Spinal cord (tissue), 9 donors: ENCODE measurements at regions not wholly inside any gene's neighbourhood (a gene's known extent, or its start where the extent isn't known, plus 50 kb on each side); places are given as distances from the start of the nearest gene placed in this dataset.
A peak's percentile ranks its signal among the peaks of the same experiment; 100 is the strongest.
"Not testable (repeated sequence)": the region's sequence is repeated elsewhere in the genome, so short reads cannot be mapped to it uniquely, and the experiment has no call there.

Source experiments
- DNase-seq, 6 donors: peaks; one replicate each; pipeline versions ENCODE4 v3.0.0 to v3.0.0-alpha.2; 2013 to 2015; ENCODE audit warnings: low spot score in 6 of 6, low read depth in 4 of 6
- H3K27ac ChIP-seq: one replicate; pipeline ENCODE4 v1.5.1; 2013; ENCODE audit warnings: low read depth, low read length, control low read depth
- H3K27me3 ChIP-seq: one replicate; pipeline ENCODE4 v1.6.1; 2013; ENCODE audit warnings: low read length; ENCODE audit not compliant: control insufficient read depth, insufficient read depth
- H3K36me3 ChIP-seq: one replicate; pipeline ENCODE4 v1.6.1; 2013; ENCODE audit warnings: low read length; ENCODE audit not compliant: control insufficient read depth, insufficient read depth
- H3K4me1 ChIP-seq: one replicate; pipeline ENCODE4 v1.6.1; 2013; ENCODE audit warnings: low read length; ENCODE audit not compliant: control insufficient read depth, insufficient read depth
- H3K4me3 ChIP-seq: one replicate; pipeline ENCODE4 v1.5.1; 2013; ENCODE audit warnings: low read depth, low read length, control low read depth
- H3K9me3 ChIP-seq: one replicate; pipeline ENCODE4 v1.6.1; 2013; ENCODE audit warnings: low read length; ENCODE audit not compliant: control insufficient read depth, insufficient read depth
- WGBS: methylation state at CpG from one replicate; pipeline ENCODE4 v1.1.5; 2013; ENCODE audit warnings: missing lambda C conversion rate; ENCODE audit not compliant: insufficient coverage; 5-methylcytosine and 5-hydroxymethylcytosine counted together
- donor health status: healthy.

DNA sequence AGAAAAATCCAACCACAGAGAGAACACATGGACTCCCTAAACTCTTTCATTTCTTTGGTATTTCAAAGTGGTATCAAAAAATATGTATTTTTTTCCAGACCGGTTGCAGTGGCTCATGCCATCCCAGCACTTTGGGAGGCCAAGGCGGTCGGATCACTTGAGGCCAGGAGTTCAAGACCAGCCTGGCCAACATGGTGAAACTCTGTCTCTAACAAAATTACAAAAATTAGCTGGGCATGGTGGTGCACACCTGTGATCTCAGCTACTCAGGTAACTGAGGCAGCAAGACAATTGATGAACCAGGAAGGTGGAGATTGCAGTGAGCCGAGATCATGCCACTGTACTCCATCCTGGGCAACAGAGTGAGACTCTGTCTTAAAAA lies 121.8 kb downstream of the RIN2 start:
- not testable (repeated sequence) for H3K9me3 ChIP-seq, H3K36me3 ChIP-seq, H3K4me3 ChIP-seq, H3K27ac ChIP-seq, DNase-seq, H3K27me3 ChIP-seq, H3K4me1 ChIP-seq
- 100% methylated on average over 3 of the region's 4 CpGs for WGBS

DNA sequence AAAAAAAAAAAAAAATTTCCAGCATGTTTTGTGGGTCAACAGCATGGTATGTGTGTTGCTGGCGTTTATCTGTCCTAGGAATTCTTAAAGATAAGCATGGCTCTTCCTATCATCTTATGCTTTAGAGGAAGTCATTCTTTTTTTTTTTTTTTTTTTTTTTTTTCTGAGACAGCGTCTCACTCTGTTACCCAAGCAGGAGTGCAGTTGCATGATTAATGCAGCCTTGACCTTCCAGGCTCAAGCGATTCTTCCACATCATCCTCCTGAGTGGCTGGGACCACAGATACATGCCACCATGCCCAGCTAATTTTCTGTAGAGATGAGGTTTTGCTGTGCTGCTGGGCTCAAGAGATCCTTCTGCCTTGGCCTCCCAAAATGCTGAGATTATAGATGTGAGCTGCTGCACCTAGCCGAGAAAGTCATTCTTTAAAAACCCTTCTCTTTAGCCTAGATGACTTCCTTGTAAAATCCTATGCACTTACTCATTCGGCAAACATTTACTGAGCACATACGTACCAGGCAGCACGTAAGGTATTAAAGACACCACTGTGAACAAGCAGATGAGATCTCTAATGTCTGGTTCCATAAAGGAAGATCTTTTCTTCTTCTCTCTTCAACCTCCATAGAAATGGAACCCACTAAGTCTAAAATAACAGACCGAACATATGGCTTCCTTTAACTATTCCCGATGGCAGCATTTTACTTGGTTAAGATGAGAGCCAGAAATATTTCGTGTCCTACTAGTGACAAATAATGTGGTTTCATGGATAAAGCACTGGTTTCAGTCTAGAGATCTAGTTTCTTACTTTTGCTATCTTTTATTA lies 122.4 kb downstream of the RIN2 start:
- Histone ChIP-seq H3K27ac (no peak overlapping the region), H3K4me3 (no peak overlapping the region), H3K9me3 (no peaks in the 10 kb centered on the region), H3K36me3 (no peaks in the 10 kb centered on the region), H3K27me3 (no peaks in the 10 kb centered on the region), H3K4me1 (peaks cover 5% of the 10 kb centered on the region)
- no peak for DNase-seq
- 100% methylated on average over 2 of the region's 10 CpGs for WGBS

- Histone ChIP-seq H3K36me3 (no peaks in the 10 kb centered on the region), H3K9me3 (no peaks in the 10 kb centered on the region), H3K27me3 (no peaks in the 10 kb centered on the region), H3K27ac (no peak overlapping the region), H3K4me1 (peaks cover 8% of the 10 kb centered on the region), H3K4me3 (no peak overlapping the region)
- DNase-seq = no peak
- WGBS = no CpG with 5 or more reads among the region's 3 CpGs
These were observed 123.2 kb downstream of the RIN2 start for GRCh38 chr20:19881080-19881840.

DNA sequence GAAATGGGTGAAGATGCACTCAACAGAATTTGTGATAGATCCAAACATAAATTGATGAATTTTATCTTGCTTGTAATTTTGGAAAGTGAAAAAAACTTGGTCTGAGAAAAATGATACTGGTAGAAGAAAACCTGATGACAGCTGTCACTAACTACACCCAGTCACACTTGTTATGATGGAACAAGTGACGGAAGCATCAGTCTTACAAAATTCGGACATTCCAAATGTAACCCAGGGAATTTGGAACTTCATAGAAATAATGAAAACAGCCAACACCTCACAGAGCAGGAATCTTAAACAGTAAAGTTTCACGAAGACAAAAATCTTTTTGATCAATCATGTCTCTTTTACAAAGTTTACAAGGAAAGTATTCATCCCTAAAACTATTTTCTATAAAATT lies 123.9 kb downstream of the RIN2 start:
- no CpG with 5 or more reads among the region's 3 CpGs for WGBS
- Histone ChIP-seq H3K9me3 (no peaks in the 10 kb centered on the region), H3K27me3 (no peaks in the 10 kb centered on the region), H3K4me1 (peaks cover 9% of the 10 kb centered on the region), H3K4me3 (no peak overlapping the region), H3K27ac (no peak overlapping the region), H3K36me3 (no peaks in the 10 kb centered on the region)
- DNase-seq = no peak

- no peak for DNase-seq
- WGBS = 100% methylated on average over 2 of the region's 3 CpGs
- H3K27me3 ChIP-seq = no peaks in the 10 kb centered on the region
- H3K27ac ChIP-seq = no peak overlapping the region
- H3K4me1 ChIP-seq = peaks cover 11% of the 10 kb centered on the region
- H3K36me3 ChIP-seq = no peaks in the 10 kb centered on the region
- no peak overlapping the region for H3K4me3 ChIP-seq
- no peaks in the 10 kb centered on the region for H3K9me3 ChIP-seq
These were observed 124.4 kb downstream of the RIN2 start for GRCh38 chr20:19882446-19882845.

DNA sequence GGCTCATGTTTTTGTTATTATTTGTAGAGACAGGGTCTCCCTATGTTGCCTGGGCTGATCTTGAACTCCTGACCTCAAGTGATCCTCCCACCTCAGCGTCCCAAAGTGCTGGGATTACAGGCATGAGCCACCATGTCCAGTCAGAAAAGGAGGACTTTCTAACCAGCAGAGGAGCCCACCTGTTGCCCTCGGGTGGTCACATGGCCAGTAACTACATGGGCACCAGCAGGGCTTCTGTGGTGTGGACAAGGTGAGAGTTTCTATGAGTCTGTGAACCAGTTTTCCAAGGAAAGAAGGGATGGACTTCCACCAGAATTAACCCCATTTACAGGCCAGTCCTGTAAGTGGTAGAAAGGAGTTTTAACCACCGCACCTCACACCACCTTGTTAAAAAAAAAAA lies 125.4 kb downstream of the RIN2 start:
- Histone ChIP-seq H3K4me1 (peaks cover 19% of the 10 kb centered on the region), H3K27me3 (no peaks in the 10 kb centered on the region), H3K4me3 (no peak overlapping the region), H3K36me3 (no peaks in the 10 kb centered on the region), H3K9me3 (no peaks in the 10 kb centered on the region), H3K27ac (no peak overlapping the region)
- no peak for DNase-seq
- 100% methylated on average over 2 of the region's 3 CpGs for WGBS

GRCh38 chr20:19885594-19885938 lies 127.5 kb downstream of the RIN2 start:
- Histone ChIP-seq H3K27me3 (no peaks in the 10 kb centered on the region), H3K27ac (no peak overlapping the region), H3K9me3 (no peaks in the 10 kb centered on the region), H3K4me3 (no peak overlapping the region), H3K36me3 (no peaks in the 10 kb centered on the region), H3K4me1 (peaks cover 32% of the 10 kb centered on the region)
- WGBS = 100% methylated on average over 1 of the region's 5 CpGs
- no peak for DNase-seq

DNA sequence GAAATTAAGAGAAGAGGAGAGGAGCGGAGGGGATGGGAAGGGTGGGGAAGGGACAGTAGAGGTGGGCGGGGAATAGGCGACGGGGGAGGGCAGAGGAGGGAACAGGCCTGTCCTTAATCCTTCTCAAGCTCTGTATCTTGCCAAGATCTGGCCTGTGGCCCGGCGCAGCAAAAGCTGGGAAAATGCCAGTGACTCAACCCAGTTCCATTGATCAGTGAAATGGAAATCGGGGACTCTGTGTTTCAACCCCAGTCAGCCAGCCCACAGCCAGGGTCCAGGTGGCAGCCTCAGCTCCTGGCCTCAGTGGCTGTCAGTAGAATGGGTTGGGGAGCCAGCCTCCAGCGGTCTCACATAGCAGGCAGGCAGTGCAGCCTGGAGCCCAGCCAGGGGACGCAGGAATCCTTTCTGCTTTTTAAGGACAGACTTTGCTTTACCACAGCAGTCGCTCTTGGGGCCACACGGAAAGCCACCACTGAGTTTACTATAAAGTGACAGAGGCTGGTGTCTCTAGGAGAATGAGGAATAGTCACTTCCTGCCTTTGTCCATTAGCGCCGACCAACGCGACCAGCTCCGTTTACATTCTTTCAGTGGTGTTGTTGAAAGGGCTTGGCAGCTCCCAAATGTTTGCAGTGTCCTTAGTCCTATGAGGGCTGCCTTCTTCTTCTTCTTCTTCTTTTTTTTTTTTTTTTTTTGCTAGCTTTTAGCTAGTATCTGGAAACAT lies 128.0 kb downstream of the RIN2 start:
- H3K27ac ChIP-seq = peak overlapping the region; percentile 84
- no peaks in the 10 kb centered on the region for H3K27me3 ChIP-seq
- H3K4me3 ChIP-seq = peak overlapping the region; percentile 14
- no peaks in the 10 kb centered on the region for H3K9me3 ChIP-seq
- no peaks in the 10 kb centered on the region for H3K36me3 ChIP-seq
- H3K4me1 ChIP-seq = peaks cover 32% of the 10 kb centered on the region
- peak in 3 of 6 donors; percentile 50 to 89 (median 80) for DNase-seq
- WGBS = 43% methylated on average over 16 of the region's 16 CpGs

GRCh38 chr20:19886661-19887288 lies 128.7 kb downstream of the RIN2 start:
- Histone ChIP-seq H3K4me1 (peaks cover 32% of the 10 kb centered on the region), H3K27ac (peak overlapping the region; percentile 84), H3K27me3 (no peaks in the 10 kb centered on the region), H3K36me3 (no peaks in the 10 kb centered on the region), H3K4me3 (peak overlapping the region; percentile 14), H3K9me3 (no peaks in the 10 kb centered on the region)
- 90% methylated on average over 2 of the region's 8 CpGs for WGBS
- peak in 2 of 6 donors; percentile 9 to 17 for DNase-seq
